Glomerular endothelial cell (primary cell): ENCODE measurements at regions not wholly inside any gene's neighbourhood (a gene's known extent, or its start where the extent isn't known, plus 50 kb on each side); places are given as distances from the start of the nearest gene placed in this dataset.

Experiments used
- DNase-seq: peaks from one replicate; pipeline ENCODE4 v3.0.0-alpha.2; 2011; ENCODE audit warnings: low read depth, low spot score; ENCODE audit errors: extremely low read depth

GRCh38 chr2:194253528-194254259 is 1403.3 kb upstream of the SLC39A10 start:
- DNase-seq: no peak

- DNase-seq: no peak
Observed at GRCh38 chr2:194252127-194252526, 1404.9 kb upstream of the SLC39A10 start.

DNA sequence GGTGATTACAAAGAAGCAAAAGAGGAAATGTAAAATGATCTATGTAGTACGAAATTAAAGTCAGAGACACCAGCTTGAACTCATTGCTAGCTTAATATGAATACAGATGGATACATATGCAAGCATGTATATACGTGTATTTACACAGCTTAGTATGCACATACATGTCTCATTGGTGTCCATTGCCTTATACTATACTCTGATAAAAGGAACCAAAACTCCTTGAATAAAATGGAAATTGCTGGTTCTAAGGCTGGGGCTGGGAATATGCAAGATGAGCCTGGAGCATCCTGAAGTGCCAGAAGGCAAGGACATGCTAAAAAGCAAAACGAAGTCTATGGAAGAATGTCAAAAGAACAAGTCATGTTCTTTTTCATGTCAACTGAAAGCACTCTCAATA is 1424.4 kb upstream of the SLC39A10 start:
- DNase-seq: no peak

DNA sequence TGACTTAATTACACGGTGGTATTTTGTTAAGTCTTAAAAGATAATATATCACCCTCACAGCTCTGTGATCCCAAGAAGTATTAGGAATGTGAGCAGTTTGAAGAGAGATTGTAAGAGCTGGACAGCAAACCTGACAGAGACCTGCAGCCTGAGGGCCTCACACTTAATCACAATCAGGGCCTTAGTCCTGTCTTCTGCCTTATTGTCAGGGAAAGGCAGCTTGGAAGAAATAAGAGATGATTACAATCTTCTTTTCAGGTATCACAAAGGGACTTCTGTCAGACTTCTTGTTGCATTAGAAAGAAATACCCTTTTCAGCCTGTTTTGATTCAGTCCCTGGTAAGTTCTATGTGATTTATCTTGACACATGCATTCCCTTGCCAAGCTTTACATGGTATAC is 1433.8 kb upstream of the SLC39A10 start:
- no peak for DNase-seq

DNA sequence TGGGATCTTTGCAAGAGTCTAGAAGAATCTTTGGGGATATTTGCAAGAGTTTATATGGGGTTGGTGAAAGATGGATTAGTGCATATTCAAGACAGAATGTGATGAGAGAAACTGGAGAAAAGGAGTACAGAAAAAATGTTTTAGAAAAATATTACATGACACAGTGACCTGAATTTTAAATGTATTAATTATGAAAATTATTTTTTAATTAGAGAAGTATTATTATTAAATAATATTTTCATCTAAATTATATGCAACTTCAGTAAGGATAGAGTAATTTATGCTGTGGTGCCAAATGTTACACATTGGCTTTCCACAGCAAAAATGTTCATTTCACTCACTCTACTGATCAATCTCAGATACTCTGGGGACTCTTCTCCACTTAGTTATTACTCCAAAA is 1442.8 kb upstream of the SLC39A10 start:
- DNase-seq: no peak

DNA sequence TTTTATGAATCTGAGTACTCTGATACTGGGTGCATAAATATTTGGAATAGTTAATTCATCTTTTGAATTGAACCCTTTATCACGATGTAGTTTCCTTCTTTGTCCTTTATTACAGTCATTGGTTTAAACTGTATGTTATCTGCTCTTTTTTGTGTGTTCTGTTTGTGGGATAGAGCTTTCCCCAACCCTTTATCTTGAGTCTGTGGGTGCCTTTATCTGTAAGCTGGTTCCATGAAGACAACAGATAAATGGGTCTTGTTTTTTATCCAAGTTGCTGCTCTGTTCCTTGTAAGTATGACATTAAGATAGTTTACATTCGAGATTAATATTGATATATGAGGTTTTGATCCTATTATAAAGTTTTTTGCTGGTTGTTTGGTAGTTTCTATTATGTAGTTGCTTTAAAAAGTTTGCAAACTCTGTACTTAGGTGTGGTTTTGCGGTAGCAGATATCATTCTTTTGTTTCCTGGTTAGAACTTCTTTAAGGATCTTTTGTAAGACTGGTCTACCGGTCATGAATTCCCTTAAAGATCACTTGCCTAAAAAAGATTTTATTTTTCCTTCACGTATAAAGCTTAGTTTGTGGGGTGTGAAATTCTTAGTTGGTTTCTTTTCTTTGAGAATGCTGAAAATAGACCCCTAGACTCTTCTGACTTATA is 1451.3 kb upstream of the SLC39A10 start:
- no peak for DNase-seq

DNA sequence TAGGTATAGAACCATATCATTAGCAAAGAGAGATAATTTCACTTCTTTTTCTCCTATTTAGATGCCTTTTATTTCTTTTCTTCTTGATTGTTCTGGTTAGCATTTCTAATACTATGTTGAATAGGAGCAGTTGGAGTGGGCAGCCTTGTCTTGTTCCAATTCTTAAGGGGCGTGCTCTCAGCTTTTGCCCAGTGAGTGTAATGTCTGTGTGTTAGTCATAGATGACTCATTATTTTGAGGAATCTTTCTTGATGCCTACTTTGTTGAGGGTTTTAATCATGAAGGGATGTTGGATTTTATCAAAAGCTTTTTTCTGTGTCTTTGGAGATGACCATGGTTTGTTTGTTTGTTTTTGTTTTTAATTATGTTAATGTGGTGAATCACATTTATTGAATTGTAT is 1453.1 kb upstream of the SLC39A10 start:
- DNase-seq: no peak

DNA sequence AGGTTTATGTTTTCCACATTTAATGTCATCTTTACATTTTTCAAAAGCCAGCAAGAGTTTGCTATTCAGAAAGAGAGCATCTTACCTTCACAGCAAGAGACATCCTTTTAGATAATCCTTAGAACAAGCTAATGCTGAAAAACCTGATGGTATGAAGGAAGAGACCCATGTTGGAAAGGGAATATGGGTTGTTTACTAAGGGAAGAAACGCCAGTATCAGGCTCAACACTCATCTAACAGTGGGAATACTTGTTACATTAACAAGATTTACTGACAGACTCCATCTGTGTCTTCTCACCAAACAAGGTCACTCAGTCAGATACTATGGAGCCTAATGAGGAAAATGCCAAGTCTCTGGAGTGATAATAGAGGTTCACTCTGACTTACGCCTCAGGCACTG is 1474.1 kb upstream of the SLC39A10 start:
- DNase-seq: no peak

- no peak for DNase-seq
Observed at GRCh38 chr2:194176134-194176533, 1480.9 kb upstream of the SLC39A10 start.

DNA sequence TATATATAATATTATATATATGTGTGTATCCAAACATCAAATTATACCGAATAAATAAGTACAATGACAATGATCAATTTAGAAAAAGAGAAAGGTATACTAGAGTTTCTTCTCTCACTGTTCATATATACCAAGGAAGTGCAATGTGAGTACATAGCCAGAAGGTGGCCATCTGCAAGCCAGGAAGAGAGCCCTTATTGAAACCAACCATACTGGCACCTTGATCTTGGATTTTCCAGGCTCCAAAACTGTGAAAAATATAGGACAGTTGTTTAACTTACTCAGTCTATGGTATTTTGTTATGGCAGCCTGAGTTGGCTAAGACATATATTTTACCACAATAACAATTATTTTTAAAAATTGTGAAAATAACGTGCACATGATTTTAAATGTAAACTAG is 1490.2 kb upstream of the SLC39A10 start:
- peak; percentile 3 for DNase-seq

GRCh38 chr2:194155431-194155830 is 1501.6 kb upstream of the SLC39A10 start:
- DNase-seq: no peak

- DNase-seq: no peak
Observed at GRCh38 chr2:194151231-194151630, 1505.8 kb upstream of the SLC39A10 start.

DNA sequence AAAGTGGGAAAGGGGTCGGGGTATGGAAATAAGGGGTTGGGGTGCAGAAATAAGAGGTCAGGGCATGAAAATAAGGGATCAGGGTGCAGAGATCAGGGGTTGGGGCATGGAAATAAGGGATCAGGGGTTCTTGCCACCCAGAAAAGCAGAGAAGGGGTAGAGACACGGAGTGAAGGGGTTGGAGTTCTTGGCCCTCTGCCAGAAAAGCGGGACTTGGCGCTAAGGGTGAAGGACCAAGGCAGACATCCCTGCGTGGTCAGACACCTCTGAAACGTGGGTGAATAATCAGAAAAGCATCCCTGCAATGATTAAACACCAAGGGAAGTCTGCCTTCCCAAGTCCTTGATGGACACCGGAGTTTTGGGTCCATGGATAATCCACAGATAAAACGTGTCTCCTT is 1521.6 kb upstream of the SLC39A10 start:
- no peak for DNase-seq

- no peak for DNase-seq
Observed at GRCh38 chr2:194128810-194129209, 1528.2 kb upstream of the SLC39A10 start.

DNA sequence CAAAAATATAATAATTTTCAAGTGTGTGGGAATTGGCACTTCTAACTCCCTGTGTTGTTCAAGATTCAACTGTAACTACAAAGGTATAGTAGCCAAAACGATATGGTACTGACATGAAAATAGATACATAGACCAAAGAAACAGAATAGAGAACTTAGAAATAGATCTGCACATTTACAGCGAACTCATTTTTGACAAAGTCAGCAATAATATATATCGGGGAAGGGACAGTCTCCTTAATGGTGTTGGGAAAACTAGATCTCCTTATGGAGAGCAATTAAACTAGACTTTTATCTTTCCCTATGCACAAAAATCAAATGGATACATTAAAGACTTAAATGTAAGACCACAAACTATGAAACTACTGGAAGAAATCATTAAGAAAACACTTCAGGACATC is 1530.6 kb upstream of the SLC39A10 start:
- DNase-seq: no peak

DNA sequence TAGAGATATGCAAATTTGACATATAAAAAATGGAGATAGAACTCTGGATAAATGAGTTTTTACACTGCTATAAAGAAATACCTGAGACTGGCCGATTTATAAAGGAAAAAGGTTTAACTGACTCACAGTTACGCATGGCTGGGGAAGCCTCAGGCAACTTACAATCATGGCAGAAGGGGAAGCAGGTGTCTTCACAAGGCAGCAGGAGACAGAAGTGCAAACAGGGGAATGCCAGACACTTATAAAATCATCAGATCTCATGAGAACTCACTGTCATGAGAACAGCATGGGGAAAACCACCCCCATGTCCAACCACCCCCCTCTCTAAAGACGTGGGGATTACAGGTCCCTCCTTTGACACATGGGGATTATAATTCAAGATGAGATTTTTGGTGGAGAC is 1540.2 kb upstream of the SLC39A10 start:
- DNase-seq: no peak

- DNase-seq: no peak
Observed at GRCh38 chr2:194105358-194105757, 1551.7 kb upstream of the SLC39A10 start.

DNA sequence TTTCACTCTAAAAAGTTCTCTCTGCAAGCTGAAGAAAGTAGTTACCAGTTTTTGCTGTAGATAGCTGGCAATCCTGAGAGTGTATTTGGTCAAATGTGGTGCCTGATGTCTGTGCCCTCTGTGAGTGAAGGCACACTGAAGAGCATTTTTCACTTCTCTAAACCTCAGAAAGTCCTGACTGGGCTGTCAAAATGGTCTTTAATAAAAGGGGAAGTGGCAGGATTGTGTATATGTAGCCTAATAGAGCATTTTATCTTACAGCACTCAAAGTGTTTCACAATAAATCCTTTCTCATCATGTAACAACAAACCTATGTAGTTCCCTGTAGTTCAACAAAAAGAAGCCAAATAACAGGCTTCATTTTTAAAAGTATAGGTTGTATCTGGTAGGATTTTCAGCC is 1552.3 kb upstream of the SLC39A10 start:
- no peak for DNase-seq

- no peak for DNase-seq
Observed at GRCh38 chr2:194103941-194104659, 1552.9 kb upstream of the SLC39A10 start.

DNA sequence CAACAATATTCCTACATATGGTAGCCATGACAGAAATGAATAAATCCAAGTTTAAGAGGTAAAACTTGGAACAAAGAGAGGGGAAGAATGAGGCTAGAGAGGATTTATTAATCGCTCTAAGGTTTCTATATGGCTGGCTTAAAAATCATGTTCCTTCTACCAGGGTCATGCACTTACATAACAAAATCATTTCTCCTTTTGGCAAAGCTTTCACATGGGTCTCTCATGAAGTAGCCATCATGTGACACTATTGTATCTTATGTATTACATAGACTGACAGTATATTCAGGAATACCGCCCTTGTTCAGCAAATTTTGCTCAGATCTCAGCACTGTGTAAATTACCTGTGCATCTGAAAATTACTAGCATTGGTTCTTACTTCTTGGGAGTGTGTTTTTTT is 1554.5 kb upstream of the SLC39A10 start:
- no peak for DNase-seq

DNA sequence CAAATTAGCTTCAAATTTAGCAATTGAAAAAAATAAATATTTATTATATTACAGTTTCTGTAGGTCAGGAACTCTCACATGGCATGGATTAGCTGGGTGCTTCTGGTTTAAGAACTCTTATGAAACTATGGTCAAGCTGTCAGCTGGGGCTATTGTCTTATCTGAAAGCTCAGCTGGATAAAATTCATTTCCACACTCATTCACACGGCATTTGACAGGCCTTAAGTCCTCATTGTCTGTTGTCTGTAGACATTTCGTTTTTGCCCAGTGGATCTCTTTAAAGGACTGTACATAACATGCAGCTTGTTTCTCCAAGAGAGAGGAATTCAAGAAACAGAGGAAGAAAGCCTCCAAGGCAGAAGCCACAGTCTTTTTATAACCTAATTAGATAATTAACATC is 1556.8 kb upstream of the SLC39A10 start:
- no peak for DNase-seq

DNA sequence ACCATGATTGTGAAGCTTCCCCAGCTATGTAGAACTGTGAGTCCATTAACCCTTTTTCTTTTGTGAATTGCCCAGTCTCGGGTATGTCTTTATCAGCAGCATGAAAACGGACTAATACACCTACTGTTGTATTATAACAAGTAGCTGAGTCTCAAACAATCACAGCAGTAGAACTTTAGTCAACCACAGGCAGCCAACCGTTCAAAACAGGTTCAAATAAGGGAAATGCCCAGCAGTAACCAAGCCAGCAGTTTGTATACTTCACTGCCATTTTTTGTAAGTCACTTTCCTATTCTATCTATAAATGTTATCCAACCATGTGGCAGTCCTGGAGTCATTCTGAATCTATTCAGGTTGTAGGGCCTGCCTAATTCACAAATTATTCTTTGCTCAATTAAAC is 1560.6 kb upstream of the SLC39A10 start:
- DNase-seq: no peak
